ENCODE measurements at regions not wholly inside any gene's neighbourhood (a gene's known extent, or its start where the extent isn't known, plus 50 kb on each side); places are given as distances from the start of the nearest gene placed in this dataset.

- Histone ChIP-seq H3K9me3 (ENCODE audit: control insufficient read depth, low read depth, low read length) (no peaks in the 10 kb centered on the region), H3K36me3 (ENCODE audit: control insufficient read depth, insufficient read depth, low read length) (no peaks in the 10 kb centered on the region), H3K4me1 (ENCODE audit: control insufficient read depth, insufficient read depth, low read length) (no peaks in the 10 kb centered on the region), H3K27ac (ENCODE audit: low read length) (no peak overlapping the region), H3K4me3 (ENCODE audit: low read length) (no peak overlapping the region), H3K27me3 (ENCODE audit: control insufficient read depth, insufficient read depth, low read length) (no peaks in the 10 kb centered on the region)
- no peak for DNase-seq
- WGBS (ENCODE audit: insufficient coverage, low lambda C conversion rate): 90% methylated on average over 3 of the region's 4 CpGs
These were observed 556.7 kb downstream of the LRRC70 start for GRCh38 chr5:63135291-63135690.

- H3K9me3 ChIP-seq (ENCODE audit: control insufficient read depth, low read depth, low read length): no peaks in the 10 kb centered on the region
- no peak overlapping the region for H3K27ac ChIP-seq (ENCODE audit: low read length)
- H3K4me1 ChIP-seq (ENCODE audit: control insufficient read depth, insufficient read depth, low read length): no peaks in the 10 kb centered on the region
- DNase-seq: peak; percentile 47 to 71
- H3K36me3 ChIP-seq (ENCODE audit: control insufficient read depth, insufficient read depth, low read length): no peaks in the 10 kb centered on the region
- no peak overlapping the region for H3K4me3 ChIP-seq (ENCODE audit: low read length)
- no CpG with 5 or more reads among the region's 3 CpGs for WGBS (ENCODE audit: insufficient coverage, low lambda C conversion rate)
- H3K27me3 ChIP-seq (ENCODE audit: control insufficient read depth, insufficient read depth, low read length): no peaks in the 10 kb centered on the region
These were observed 553.1 kb downstream of the LRRC70 start for GRCh38 chr5:63131626-63132285.

GRCh38 chr5:63128761-63129160 is 550.1 kb downstream of the LRRC70 start:
- no peak for DNase-seq
- Histone ChIP-seq H3K4me3 (ENCODE audit: low read length) (no peak overlapping the region), H3K4me1 (ENCODE audit: control insufficient read depth, insufficient read depth, low read length) (no peaks in the 10 kb centered on the region), H3K9me3 (ENCODE audit: control insufficient read depth, low read depth, low read length) (no peaks in the 10 kb centered on the region), H3K27ac (ENCODE audit: low read length) (no peak overlapping the region), H3K27me3 (ENCODE audit: control insufficient read depth, insufficient read depth, low read length) (no peaks in the 10 kb centered on the region), H3K36me3 (ENCODE audit: control insufficient read depth, insufficient read depth, low read length) (no peaks in the 10 kb centered on the region)
- no CpG with 5 or more reads among the region's 1 CpG for WGBS (ENCODE audit: insufficient coverage, low lambda C conversion rate)

GRCh38 chr5:63128018-63128417 is 549.4 kb downstream of the LRRC70 start:
- H3K4me3 ChIP-seq (ENCODE audit: low read length): no peak overlapping the region
- H3K4me1 ChIP-seq (ENCODE audit: control insufficient read depth, insufficient read depth, low read length): no peaks in the 10 kb centered on the region
- H3K27me3 ChIP-seq (ENCODE audit: control insufficient read depth, insufficient read depth, low read length): no peaks in the 10 kb centered on the region
- no peak overlapping the region for H3K27ac ChIP-seq (ENCODE audit: low read length)
- WGBS (ENCODE audit: insufficient coverage, low lambda C conversion rate): no CpG with 5 or more reads among the region's 2 CpGs
- H3K36me3 ChIP-seq (ENCODE audit: control insufficient read depth, insufficient read depth, low read length): no peaks in the 10 kb centered on the region
- H3K9me3 ChIP-seq (ENCODE audit: control insufficient read depth, low read depth, low read length): no peaks in the 10 kb centered on the region
- no peak for DNase-seq

GRCh38 chr5:63127054-63127453 is 548.4 kb downstream of the LRRC70 start:
- Histone ChIP-seq H3K4me3 (ENCODE audit: low read length) (no peak overlapping the region), H3K9me3 (ENCODE audit: control insufficient read depth, low read depth, low read length) (no peaks in the 10 kb centered on the region), H3K4me1 (ENCODE audit: control insufficient read depth, insufficient read depth, low read length) (no peaks in the 10 kb centered on the region), H3K27ac (ENCODE audit: low read length) (no peak overlapping the region), H3K36me3 (ENCODE audit: control insufficient read depth, insufficient read depth, low read length) (no peaks in the 10 kb centered on the region), H3K27me3 (ENCODE audit: control insufficient read depth, insufficient read depth, low read length) (no peaks in the 10 kb centered on the region)
- WGBS (ENCODE audit: insufficient coverage, low lambda C conversion rate): no CpG with 5 or more reads among the region's 2 CpGs
- no peak for DNase-seq

GRCh38 chr5:63125862-63126261 is 547.2 kb downstream of the LRRC70 start:
- no peak overlapping the region for H3K4me3 ChIP-seq (ENCODE audit: low read length)
- no peaks in the 10 kb centered on the region for H3K9me3 ChIP-seq (ENCODE audit: control insufficient read depth, low read depth, low read length)
- H3K36me3 ChIP-seq (ENCODE audit: control insufficient read depth, insufficient read depth, low read length): no peaks in the 10 kb centered on the region
- H3K27ac ChIP-seq (ENCODE audit: low read length): no peak overlapping the region
- H3K4me1 ChIP-seq (ENCODE audit: control insufficient read depth, insufficient read depth, low read length): no peaks in the 10 kb centered on the region
- no peaks in the 10 kb centered on the region for H3K27me3 ChIP-seq (ENCODE audit: control insufficient read depth, insufficient read depth, low read length)
- peak in 1 of 2 donors; percentile 12 for DNase-seq
- whole genome bisulfite sequencing (ENCODE audit: insufficient coverage, low lambda C conversion rate): 50% methylated on average over 1 of the region's 2 CpGs

- no peaks in the 10 kb centered on the region for H3K36me3 ChIP-seq (ENCODE audit: control insufficient read depth, insufficient read depth, low read length)
- H3K4me3 ChIP-seq (ENCODE audit: low read length): no peak overlapping the region
- no peaks in the 10 kb centered on the region for H3K9me3 ChIP-seq (ENCODE audit: control insufficient read depth, low read depth, low read length)
- no peaks in the 10 kb centered on the region for H3K4me1 ChIP-seq (ENCODE audit: control insufficient read depth, insufficient read depth, low read length)
- H3K27me3 ChIP-seq (ENCODE audit: control insufficient read depth, insufficient read depth, low read length): no peaks in the 10 kb centered on the region
- no peak overlapping the region for H3K27ac ChIP-seq (ENCODE audit: low read length)
- no peak for DNase-seq
These were observed 546.8 kb downstream of the LRRC70 start for GRCh38 chr5:63125392-63125791.

- WGBS (ENCODE audit: insufficient coverage, low lambda C conversion rate): 71% methylated on average over 1 of the region's 1 CpG
- DNase-seq: no peak
- Histone ChIP-seq H3K27me3 (ENCODE audit: control insufficient read depth, insufficient read depth, low read length) (no peaks in the 10 kb centered on the region), H3K9me3 (ENCODE audit: control insufficient read depth, low read depth, low read length) (no peaks in the 10 kb centered on the region), H3K4me3 (ENCODE audit: low read length) (no peak overlapping the region), H3K4me1 (ENCODE audit: control insufficient read depth, insufficient read depth, low read length) (no peaks in the 10 kb centered on the region), H3K36me3 (ENCODE audit: control insufficient read depth, insufficient read depth, low read length) (no peaks in the 10 kb centered on the region), H3K27ac (ENCODE audit: low read length) (no peak overlapping the region)
These were observed 545.6 kb downstream of the LRRC70 start for GRCh38 chr5:63124266-63124665.

- Histone ChIP-seq H3K27me3 (ENCODE audit: control insufficient read depth, insufficient read depth, low read length) (no peaks in the 10 kb centered on the region), H3K9me3 (ENCODE audit: control insufficient read depth, low read depth, low read length) (no peaks in the 10 kb centered on the region), H3K4me3 (ENCODE audit: low read length) (no peak overlapping the region), H3K4me1 (ENCODE audit: control insufficient read depth, insufficient read depth, low read length) (no peaks in the 10 kb centered on the region), H3K36me3 (ENCODE audit: control insufficient read depth, insufficient read depth, low read length) (no peaks in the 10 kb centered on the region), H3K27ac (ENCODE audit: low read length) (no peak overlapping the region)
- DNase-seq: no peak
- 60% methylated on average over 1 of the region's 3 CpGs for WGBS (ENCODE audit: insufficient coverage, low lambda C conversion rate)
These were observed 542.9 kb downstream of the LRRC70 start for GRCh38 chr5:63121471-63121870.

GRCh38 chr5:63118221-63118620 is 539.6 kb downstream of the LRRC70 start:
- Histone ChIP-seq H3K4me1 (ENCODE audit: control insufficient read depth, insufficient read depth, low read length) (no peaks in the 10 kb centered on the region), H3K4me3 (ENCODE audit: low read length) (no peak overlapping the region), H3K27ac (ENCODE audit: low read length) (no peak overlapping the region), H3K9me3 (ENCODE audit: control insufficient read depth, low read depth, low read length) (no peaks in the 10 kb centered on the region), H3K27me3 (ENCODE audit: control insufficient read depth, insufficient read depth, low read length) (no peaks in the 10 kb centered on the region), H3K36me3 (ENCODE audit: control insufficient read depth, insufficient read depth, low read length) (no peaks in the 10 kb centered on the region)
- no peak for DNase-seq
- no CpG with 5 or more reads among the region's 1 CpG for WGBS (ENCODE audit: insufficient coverage, low lambda C conversion rate)

GRCh38 chr5:63111891-63112290 is 533.3 kb downstream of the LRRC70 start:
- Histone ChIP-seq H3K9me3 (ENCODE audit: control insufficient read depth, low read depth, low read length) (no peaks in the 10 kb centered on the region), H3K27me3 (ENCODE audit: control insufficient read depth, insufficient read depth, low read length) (no peaks in the 10 kb centered on the region), H3K4me1 (ENCODE audit: control insufficient read depth, insufficient read depth, low read length) (no peaks in the 10 kb centered on the region), H3K36me3 (ENCODE audit: control insufficient read depth, insufficient read depth, low read length) (no peaks in the 10 kb centered on the region), H3K4me3 (ENCODE audit: low read length) (no peak overlapping the region), H3K27ac (ENCODE audit: low read length) (no peak overlapping the region)
- no peak for DNase-seq

Data from large intestine (tissue), 3 donors.